Fibroblast of skin of abdomen (primary cell): ENCODE measurements at regions not wholly inside any gene's neighbourhood (a gene's known extent, or its start where the extent isn't known, plus 50 kb on each side); places are given as distances from the start of the nearest gene placed in this dataset.
A peak's percentile ranks its signal among the peaks of the same experiment; 100 is the strongest.
"Not testable (repeated sequence)": the region's sequence is repeated elsewhere in the genome, so short reads cannot be mapped to it uniquely, and the experiment has no call there.

Experiments used
- DNase-seq: peaks from one replicate; pipeline ENCODE4 v3.0.0-alpha.2; 2013

DNA sequence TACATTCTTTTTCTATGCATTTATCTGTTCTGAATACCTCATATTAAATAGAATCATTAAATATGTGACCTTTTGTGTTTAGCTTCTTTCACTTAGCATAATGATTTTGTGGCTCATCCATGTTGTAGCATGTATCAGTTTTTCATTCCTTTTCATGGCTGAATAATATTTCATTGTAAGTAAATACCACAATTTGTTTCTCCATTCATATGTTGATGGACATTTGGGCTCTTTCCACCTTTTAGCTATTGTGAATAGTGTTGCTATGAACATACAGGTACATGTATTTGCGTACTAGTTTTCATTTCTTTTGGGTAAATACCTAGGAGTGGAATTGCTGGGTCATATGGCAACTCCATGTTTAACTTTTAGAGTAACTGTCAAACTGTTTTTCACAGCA, 85.1 kb downstream of the GNL3L start:
- DNase-seq = no peak

GRCh38 chrX:54633641-54634040, 103.6 kb downstream of the GNL3L start:
- DNase-seq = peak; percentile 8

DNA sequence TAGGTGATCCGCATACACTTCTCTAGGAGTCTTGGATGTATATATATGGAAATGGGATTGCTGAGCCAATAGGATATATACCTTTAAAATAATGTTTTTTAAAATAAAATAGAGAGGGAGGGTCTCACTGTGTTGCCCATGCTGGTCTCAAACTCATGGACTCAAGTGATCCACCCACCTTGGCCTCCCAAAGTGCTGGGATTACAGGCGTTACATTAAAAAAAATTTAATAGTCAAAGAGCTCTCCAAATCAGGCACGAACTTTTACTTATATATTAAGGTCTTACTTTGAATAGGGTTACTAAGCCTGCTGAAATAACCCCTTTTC, 109.0 kb downstream of the GNL3L start:
- DNase-seq = no peak

GRCh38 chrX:54639346-54640102, 109.5 kb downstream of the GNL3L start:
- DNase-seq = peak; percentile 98

DNA sequence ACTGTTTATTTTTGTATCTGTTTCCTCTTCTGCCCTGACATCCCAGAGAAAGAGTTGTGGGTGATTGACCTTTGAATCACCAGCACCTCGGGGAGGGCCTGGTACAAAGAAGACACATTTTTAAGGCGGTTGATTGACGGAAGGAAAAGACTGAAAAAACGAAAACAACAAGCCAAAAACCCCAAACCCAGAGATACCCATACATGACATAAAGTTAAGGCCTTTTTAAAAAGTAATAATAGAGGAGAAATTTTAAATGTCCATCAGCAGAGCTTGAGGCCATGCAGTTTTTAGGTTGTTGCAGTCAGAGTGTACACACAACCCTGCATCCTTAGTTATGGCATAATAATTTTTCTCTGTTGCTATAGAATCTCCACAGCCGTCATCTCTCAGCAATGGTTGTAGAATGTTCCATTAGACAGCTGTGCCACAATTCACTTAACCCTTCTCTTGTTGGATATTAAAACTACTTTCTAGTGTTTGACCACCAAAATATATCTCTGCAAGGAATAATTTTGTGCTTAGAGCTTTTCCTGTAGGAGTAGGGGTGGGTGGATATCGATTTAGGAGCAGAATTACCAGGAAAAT, 110.2 kb downstream of the GNL3L start:
- DNase-seq = no peak

DNA sequence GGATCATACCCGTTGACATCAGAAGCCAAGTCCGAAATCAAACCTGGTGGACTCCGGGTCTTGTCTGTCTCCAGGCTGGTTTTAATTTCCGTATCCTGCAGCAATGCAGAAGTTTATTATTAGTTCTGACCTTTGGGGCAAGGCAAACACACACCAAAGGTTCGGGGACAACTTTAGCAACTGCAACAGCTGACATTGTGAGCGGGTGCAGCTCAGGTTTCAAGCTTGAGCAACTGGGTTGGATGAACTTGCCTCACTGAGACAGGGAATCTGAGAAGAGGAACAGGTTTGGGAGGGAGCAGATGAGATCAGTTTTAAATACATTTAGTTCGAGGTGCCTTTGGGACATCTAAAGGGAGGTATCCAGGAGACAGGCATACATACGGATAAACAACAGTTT, 110.7 kb downstream of the GNL3L start:
- no peak for DNase-seq

DNA sequence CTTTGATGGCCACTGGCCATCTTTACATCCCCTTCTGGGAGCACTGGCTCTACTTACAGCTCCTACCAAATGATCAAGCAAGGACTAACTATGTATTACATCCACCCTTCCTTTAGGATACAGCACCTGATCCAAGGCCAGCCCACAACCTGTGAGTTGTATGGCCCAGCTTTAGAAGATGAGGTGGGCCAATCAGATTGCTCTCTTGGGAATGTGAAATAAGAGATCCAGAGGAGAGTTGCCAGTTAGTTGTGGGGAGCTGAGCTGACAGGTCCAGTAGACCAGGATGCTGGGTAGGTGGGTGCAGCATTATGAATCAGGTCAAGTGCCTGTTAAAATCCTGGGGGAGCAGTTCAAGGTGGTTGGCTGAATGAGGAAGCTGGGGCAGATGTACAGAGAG, 111.5 kb downstream of the GNL3L start:
- no peak for DNase-seq

DNA sequence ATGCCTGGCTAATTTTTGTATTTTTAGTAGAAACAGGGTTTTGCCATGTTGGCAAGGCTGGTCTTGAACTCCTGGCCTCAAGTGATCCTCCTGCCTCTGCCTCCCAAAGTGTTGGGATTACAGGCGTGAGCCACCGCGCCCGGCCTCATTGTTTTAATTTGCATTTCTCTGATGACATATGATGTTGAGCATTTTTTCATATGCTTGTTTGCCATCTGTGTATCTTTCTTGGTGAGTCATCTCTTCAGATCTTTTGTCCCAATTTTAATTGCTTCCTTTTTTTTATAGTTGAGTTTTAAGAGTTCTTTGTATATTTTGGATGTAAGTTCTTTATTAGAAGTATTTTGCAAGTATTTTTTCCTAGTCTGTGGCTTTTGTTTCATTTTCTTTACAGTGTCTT, 117.6 kb downstream of the GNL3L start:
- not testable (repeated sequence) for DNase-seq

- no peak for DNase-seq
Observed at GRCh38 chrX:54659547-54659946, 129.5 kb downstream of the GNL3L start.

DNA sequence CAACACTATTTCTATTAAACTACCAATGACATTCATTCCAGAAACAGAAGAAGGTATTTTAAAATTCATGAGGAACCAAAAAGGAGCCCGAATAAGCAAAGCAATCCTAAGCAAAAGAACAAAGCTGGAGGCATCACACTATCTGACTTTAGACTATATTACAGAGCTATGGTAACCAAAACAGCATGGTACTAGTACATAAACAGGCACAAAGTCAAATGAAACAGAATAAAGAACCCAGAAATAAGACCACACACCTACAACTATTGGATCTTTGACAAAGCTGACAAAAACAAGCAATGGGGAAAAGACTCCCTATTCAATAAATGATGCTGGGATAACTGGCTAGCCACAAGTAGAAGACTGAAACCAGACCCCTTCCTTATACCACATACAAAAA, 122.3 kb downstream of the ITIH6 start:
- DNase-seq = no peak

DNA sequence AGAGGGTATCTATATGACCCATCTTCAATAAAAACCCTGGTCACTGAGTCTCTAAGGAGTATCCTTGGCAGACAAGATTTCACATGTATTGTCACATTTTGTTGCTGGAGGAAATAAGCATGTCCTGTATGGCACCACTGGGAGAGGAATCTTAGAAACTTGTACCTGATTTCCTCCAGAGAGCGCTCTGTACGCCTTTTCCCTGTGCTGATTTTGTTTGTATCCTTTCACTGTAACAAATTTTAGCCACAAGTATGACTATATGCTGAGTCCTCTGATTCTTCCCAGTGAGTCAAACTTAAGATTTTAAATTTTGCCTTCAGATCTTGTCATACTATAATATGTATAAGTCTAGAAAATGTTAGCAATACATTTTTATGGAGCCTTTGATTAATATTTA, 102.8 kb downstream of the ITIH6 start:
- no peak for DNase-seq

GRCh38 chrX:54695816-54696487, 102.1 kb downstream of the ITIH6 start:
- no peak for DNase-seq
